ENCODE measurements at regions not wholly inside any gene's neighbourhood (a gene's known extent, or its start where the extent isn't known, plus 50 kb on each side); places are given as distances from the start of the nearest gene placed in this dataset.

GRCh38 chr5:86671536-86671935 is 53.8 kb downstream of the COX7C start:
- no peak for ATAC-seq
- Histone ChIP-seq H3K9me3 (no peaks in the 10 kb centered on the region), H3K36me3 (no peaks in the 10 kb centered on the region), H3K4me3 (no peak overlapping the region), H3K4me1 (no peaks in the 10 kb centered on the region), H3K27ac (no peak overlapping the region), H3K27me3 (no peaks in the 10 kb centered on the region)
- no peak for TF ChIP-seq CTCF (IDR thresholded peaks at IDR 0.05)
- TF ChIP-seq POLR2A (IDR thresholded peaks at IDR 0.05), result no peak
- no peak for TF ChIP-seq EP300 (IDR thresholded peaks at IDR 0.05)
- no peak for TF ChIP-seq POLR2AphosphoS5 (IDR thresholded peaks at IDR 0.05)
- 90 to 97% methylated on average over 3 of the region's 3 CpGs for WGBS, 2 donors (ENCODE audit: low coverage in 1 of 2)

GRCh38 chr5:86674069-86674468 is 56.3 kb downstream of the COX7C start:
- peaks cover 0 to 4% (median 0%) of the 10 kb centered on the region in 3 donors for H3K4me1 ChIP-seq
- no peak for ATAC-seq

GRCh38 chr5:86675311-86675710 is 57.6 kb downstream of the COX7C start:
- no peak overlapping the region for H3K27ac ChIP-seq
- no peak for ATAC-seq
- H3K4me1 ChIP-seq, result peaks cover 0 to 14% (median 2%) of the 10 kb centered on the region in 3 donors
- no peaks in the 10 kb centered on the region for H3K27me3 ChIP-seq
- no peak for TF ChIP-seq CTCF (IDR thresholded peaks at IDR 0.05)
- no peak for TF ChIP-seq EP300 (IDR thresholded peaks at IDR 0.05)
- no peak for TF ChIP-seq POLR2AphosphoS5 (IDR thresholded peaks at IDR 0.05)
- TF ChIP-seq POLR2A (IDR thresholded peaks at IDR 0.05), result no peak
- H3K9me3 ChIP-seq, result no peaks in the 10 kb centered on the region
- no peaks in the 10 kb centered on the region for H3K36me3 ChIP-seq
- 69 to 70% methylated on average over 4 of the region's 4 CpGs for WGBS, 2 donors (ENCODE audit: low coverage in 1 of 2)
- no peak overlapping the region for H3K4me3 ChIP-seq

More at GRCh38 chr5:86674069-86674468, 56.3 kb downstream of the COX7C start:
- Histone ChIP-seq H3K9me3 (no peaks in the 10 kb centered on the region), H3K4me3 (no peak overlapping the region), H3K27me3 (no peaks in the 10 kb centered on the region), H3K27ac (no peak overlapping the region), H3K36me3 (no peaks in the 10 kb centered on the region)
- TF ChIP-seq POLR2AphosphoS5 (IDR thresholded peaks at IDR 0.05) (no peak), POLR2A (IDR thresholded peaks at IDR 0.05) (no peak), CTCF (IDR thresholded peaks at IDR 0.05) (no peak), EP300 (IDR thresholded peaks at IDR 0.05) (no peak)
- 90 to 96% methylated on average over 4 of the region's 4 CpGs for WGBS, 2 donors (ENCODE audit: low coverage in 1 of 2)

- peak overlapping the region in 3 of 4 donors; percentile 9 to 15 (median 13) for H3K27ac ChIP-seq
- no peaks in the 10 kb centered on the region for H3K27me3 ChIP-seq
- WGBS, 2 donors (ENCODE audit: low coverage in 1 of 2), result 0% methylated on average over 1 of the region's 1 CpG
- TF ChIP-seq EP300 (IDR thresholded peaks at IDR 0.05) (no peak), POLR2AphosphoS5 (IDR thresholded peaks at IDR 0.05) (no peak), POLR2A (IDR thresholded peaks at IDR 0.05) (no peak), CTCF (IDR thresholded peaks at IDR 0.05) (peak in 3 of 4 experiments; percentile 52 to 61 (median 55))
- no peak overlapping the region for H3K4me3 ChIP-seq
- ATAC-seq, result peak; percentile 87
- H3K9me3 ChIP-seq, result no peaks in the 10 kb centered on the region
- H3K4me1 ChIP-seq, result peaks cover 0 to 14% (median 2%) of the 10 kb centered on the region in 3 donors
- H3K36me3 ChIP-seq, result no peaks in the 10 kb centered on the region
Measured at GRCh38 chr5:86679529-86679928, 61.8 kb downstream of the COX7C start.

GRCh38 chr5:86679949-86680348 is 62.2 kb downstream of the COX7C start:
- TF ChIP-seq CTCF (IDR thresholded peaks at IDR 0.05) (no peak), POLR2AphosphoS5 (IDR thresholded peaks at IDR 0.05) (no peak), EP300 (IDR thresholded peaks at IDR 0.05) (no peak), POLR2A (IDR thresholded peaks at IDR 0.05) (no peak)
- Histone ChIP-seq H3K27me3 (no peaks in the 10 kb centered on the region), H3K4me3 (no peak overlapping the region), H3K9me3 (no peaks in the 10 kb centered on the region), H3K4me1 (peaks cover 0 to 14% (median 2%) of the 10 kb centered on the region in 3 donors), H3K36me3 (no peaks in the 10 kb centered on the region), H3K27ac (peak overlapping the region in 3 of 4 donors; percentile 9 to 15 (median 13))
- WGBS, 2 donors (ENCODE audit: low coverage in 1 of 2), result 35 to 53% methylated on average over 2 of the region's 2 CpGs
- ATAC-seq, result peak; percentile 34
